Fibroblast of lung (primary cell): ENCODE measurements at regions not wholly inside any gene's neighbourhood (a gene's known extent, or its start where the extent isn't known, plus 50 kb on each side); places are given as distances from the start of the nearest gene placed in this dataset.

Experiments used
- DNase-seq, 2 donors: peaks; one replicate each; pipeline versions ENCODE4 v3.0.0 to v3.0.0-alpha.2; 2010; ENCODE audit warnings: low read depth in 2 of 2
- H2AFZ ChIP-seq: 2 replicates; pipeline ENCODE4 v1.5.1; 2012; ENCODE audit warnings: low read length, control low read depth, inconsistent platforms
- H3K27ac ChIP-seq: 2 replicates; pipeline ENCODE4 v1.5.1; 2011; ENCODE audit warnings: low read length, control low read depth; ENCODE audit not compliant: insufficient read depth
- H3K27me3 ChIP-seq: 2 replicates; pipeline ENCODE4 v1.5.1; 2011; ENCODE audit warnings: mild to moderate bottlenecking, low read length; ENCODE audit not compliant: control insufficient read depth, insufficient read depth
- H3K36me3 ChIP-seq: 2 replicates; pipeline ENCODE4 v1.5.1; 2011; ENCODE audit warnings: low read length; ENCODE audit not compliant: control insufficient read depth, insufficient read depth
- H3K4me1 ChIP-seq: 2 replicates; pipeline ENCODE4 v1.5.1; 2011; ENCODE audit warnings: low read length; ENCODE audit not compliant: control insufficient read depth, insufficient read depth; ENCODE audit errors: extremely low read depth
- H3K4me2 ChIP-seq: 2 replicates; pipeline ENCODE4 v1.5.1; 2011; ENCODE audit warnings: low read length, control low read depth; ENCODE audit not compliant: insufficient read depth; ENCODE audit errors: extremely low read depth
- H3K4me3 ChIP-seq, 4 experiments: fragments of 200-600 bp in 1 of 4; sonication (generic) in 1 of 4; replicated peaks in 1 of 4; 2 replicates each; pipeline ENCODE4 v1.5.1; 2011 to 2016; ENCODE audit warnings: low read length in 4 of 4, low read depth in 3 of 4, mild to moderate bottlenecking in 3 of 4, control low read depth in 2 of 4, inconsistent platforms in 1 of 4, mixed read lengths in 1 of 4; ENCODE audit not compliant: insufficient read depth in 1 of 4; ENCODE audit errors: control extremely low read depth in 1 of 4
- H3K79me2 ChIP-seq: 2 replicates; pipeline ENCODE4 v1.5.1; 2012; ENCODE audit warnings: mild to moderate bottlenecking, low read length, inconsistent platforms; ENCODE audit not compliant: control insufficient read depth, insufficient read depth
- H3K9ac ChIP-seq: 2 replicates; pipeline ENCODE4 v1.5.1; 2011; ENCODE audit warnings: mild to moderate bottlenecking, low read length, control low read depth; ENCODE audit not compliant: insufficient read depth
- H3K9me3 ChIP-seq: 2 replicates; pipeline ENCODE4 v1.5.1; 2012; ENCODE audit warnings: low read depth, low read length; ENCODE audit not compliant: control insufficient read depth, insufficient read depth
- H4K20me1 ChIP-seq: 2 replicates; pipeline ENCODE4 v1.5.1; 2011; ENCODE audit warnings: low read length; ENCODE audit not compliant: control insufficient read depth, insufficient read depth; ENCODE audit errors: extremely low read depth
- EZH2 ChIP-seq: IDR thresholded peaks from 2 replicates; pipeline ENCODE4 v1.5.1; 2012; ENCODE audit warnings: low read length, control low read depth, mild to moderate bottlenecking; ENCODE audit errors: missing control alignments
- TF ChIP-seq, protein P1 (sequence below), 2 donors: IDR thresholded peaks in 1 of 2; conservative IDR thresholded peaks in 1 of 2; 1 replicate in 1 of 2; 2 replicates in 1 of 2; pipeline ENCODE4 v1.5.1; 2011 to 2012; ENCODE audit warnings: low read length in 2 of 2, control low read depth in 1 of 2, inconsistent platforms in 1 of 2, low read depth in 1 of 2, mild to moderate bottlenecking in 1 of 2

GRCh38 chr6:139825935-139826374, 451.5 kb upstream of the CITED2 start:
- no peak for TF ChIP-seq EZH2
- TF ChIP-seq, protein P1, sequence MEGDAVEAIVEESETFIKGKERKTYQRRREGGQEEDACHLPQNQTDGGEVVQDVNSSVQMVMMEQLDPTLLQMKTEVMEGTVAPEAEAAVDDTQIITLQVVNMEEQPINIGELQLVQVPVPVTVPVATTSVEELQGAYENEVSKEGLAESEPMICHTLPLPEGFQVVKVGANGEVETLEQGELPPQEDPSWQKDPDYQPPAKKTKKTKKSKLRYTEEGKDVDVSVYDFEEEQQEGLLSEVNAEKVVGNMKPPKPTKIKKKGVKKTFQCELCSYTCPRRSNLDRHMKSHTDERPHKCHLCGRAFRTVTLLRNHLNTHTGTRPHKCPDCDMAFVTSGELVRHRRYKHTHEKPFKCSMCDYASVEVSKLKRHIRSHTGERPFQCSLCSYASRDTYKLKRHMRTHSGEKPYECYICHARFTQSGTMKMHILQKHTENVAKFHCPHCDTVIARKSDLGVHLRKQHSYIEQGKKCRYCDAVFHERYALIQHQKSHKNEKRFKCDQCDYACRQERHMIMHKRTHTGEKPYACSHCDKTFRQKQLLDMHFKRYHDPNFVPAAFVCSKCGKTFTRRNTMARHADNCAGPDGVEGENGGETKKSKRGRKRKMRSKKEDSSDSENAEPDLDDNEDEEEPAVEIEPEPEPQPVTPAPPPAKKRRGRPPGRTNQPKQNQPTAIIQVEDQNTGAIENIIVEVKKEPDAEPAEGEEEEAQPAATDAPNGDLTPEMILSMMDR (conservative IDR thresholded peaks at IDR 0.05 in 1 of 2, IDR thresholded peaks at IDR 0.05 in 1 of 2; ENCODE audit: low read depth in 1 of 2, low read length in 2 of 2): no peak
- Histone ChIP-seq H3K9me3 (no peaks in the 10 kb centered on the region), H4K20me1 (no peaks in the 10 kb centered on the region), H3K27me3 (no peaks in the 10 kb centered on the region), H3K36me3 (no peaks in the 10 kb centered on the region), H3K4me2 (no peak overlapping the region), H2AFZ (no peak overlapping the region), H3K4me1 (peaks cover 1% of the 10 kb centered on the region), H3K4me3 (no peak overlapping the region), H3K9ac (no peak overlapping the region), H3K79me2 (no peaks in the 10 kb centered on the region), H3K27ac (no peak overlapping the region)
- DNase-seq: no peak

DNA sequence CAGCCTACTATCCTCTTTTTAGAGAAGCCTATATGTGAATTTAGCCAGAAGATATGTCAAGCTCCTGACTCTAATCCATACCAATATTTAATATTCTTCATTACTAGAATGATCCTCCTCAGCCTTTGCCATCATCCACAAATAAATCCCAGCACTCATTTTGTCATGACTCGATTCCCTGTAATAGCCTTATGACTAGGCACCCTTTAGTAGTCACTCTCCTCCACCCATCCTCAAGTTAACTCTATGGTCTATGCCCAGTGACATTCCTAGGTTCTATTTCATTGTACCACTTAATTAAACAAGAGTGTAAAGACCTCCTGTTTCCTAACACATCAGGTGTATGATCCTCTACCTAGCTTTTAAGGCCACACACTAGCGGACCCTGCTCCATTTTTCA, 450.4 kb upstream of the CITED2 start:
- TF ChIP-seq EZH2: no peak
- TF ChIP-seq, protein P1 (conservative IDR thresholded peaks at IDR 0.05 in 1 of 2, IDR thresholded peaks at IDR 0.05 in 1 of 2; ENCODE audit: low read depth in 1 of 2, low read length in 2 of 2): no peak
- no peak overlapping the region for H2AFZ ChIP-seq
- no peaks in the 10 kb centered on the region for H3K36me3 ChIP-seq
- H3K9me3 ChIP-seq: no peaks in the 10 kb centered on the region
- DNase-seq: no peak
- no peaks in the 10 kb centered on the region for H3K27me3 ChIP-seq
- H3K27ac ChIP-seq: no peak overlapping the region
- H3K9ac ChIP-seq: no peak overlapping the region
- H3K4me1 ChIP-seq: peaks cover 5% of the 10 kb centered on the region
- H4K20me1 ChIP-seq: no peaks in the 10 kb centered on the region
- H3K4me2 ChIP-seq: no peak overlapping the region
- H3K79me2 ChIP-seq: no peaks in the 10 kb centered on the region
- H3K4me3 ChIP-seq: no peak overlapping the region

GRCh38 chr6:139823808-139824126, 449.3 kb upstream of the CITED2 start:
- H3K27ac ChIP-seq: no peak overlapping the region
- H3K9ac ChIP-seq: no peak overlapping the region
- no peak for DNase-seq
- no peaks in the 10 kb centered on the region for H3K79me2 ChIP-seq
- H3K4me2 ChIP-seq: no peak overlapping the region
- H3K36me3 ChIP-seq: no peaks in the 10 kb centered on the region
- peaks cover 5% of the 10 kb centered on the region for H3K4me1 ChIP-seq
- H2AFZ ChIP-seq: no peak overlapping the region
- H3K27me3 ChIP-seq: no peaks in the 10 kb centered on the region
- TF ChIP-seq EZH2: no peak
- TF ChIP-seq, protein P1 (conservative IDR thresholded peaks at IDR 0.05 in 1 of 2, IDR thresholded peaks at IDR 0.05 in 1 of 2; ENCODE audit: low read depth in 1 of 2, low read length in 2 of 2): no peak
- H3K9me3 ChIP-seq: no peaks in the 10 kb centered on the region
- no peaks in the 10 kb centered on the region for H4K20me1 ChIP-seq
- no peak overlapping the region for H3K4me3 ChIP-seq
